Neural cell (in vitro differentiated cells): ENCODE measurements at regions not wholly inside any gene's neighbourhood (a gene's known extent, or its start where the extent isn't known, plus 50 kb on each side); places are given as distances from the start of the nearest gene placed in this dataset.

ENCODE experiments used
- CTCF ChIP-seq: fragments of 450-650 bp; IDR thresholded peaks from 2 replicates; pipeline ENCODE4 v1.5.1; 2014; ENCODE audit warnings: antibody characterized with exemption, mild to moderate bottlenecking, moderate library complexity; ENCODE audit not compliant: poor library complexity, severe bottlenecking
- EP300 ChIP-seq: fragments of 450-650 bp; conservative IDR thresholded peaks from 2 replicates; pipeline ENCODE4 v1.6.1; 2014; ENCODE audit warnings: antibody characterized with exemption, mild to moderate bottlenecking, moderate library complexity; ENCODE audit not compliant: poor library complexity, severe bottlenecking
- EZH2 ChIP-seq: fragments of 200-600, 300-800 bp; shearing (Covaris generic), sonication (generic); IDR thresholded peaks from 2 replicates; pipeline ENCODE4 v1.6.1; 2014; ENCODE audit warnings: antibody characterized with exemption, low read length, borderline replicate concordance, mild to moderate bottlenecking; ENCODE audit not compliant: insufficient read depth, poor library complexity, severe bottlenecking
- MXI1 ChIP-seq: fragments of 450-650 bp; conservative IDR thresholded peaks from 2 replicates; pipeline ENCODE4 v1.6.1; 2014; ENCODE audit warnings: antibody characterized with exemption, mild to moderate bottlenecking; ENCODE audit not compliant: poor library complexity, severe bottlenecking
- POLR2AphosphoS5 ChIP-seq: IDR thresholded peaks from 2 replicates; pipeline ENCODE4 v1.6.1; 2012
- REST ChIP-seq: IDR thresholded peaks from 2 replicates; pipeline ENCODE4 v1.6.1; 2012; ENCODE audit warnings: borderline replicate concordance
- SMC3 ChIP-seq: fragments of 450-650 bp; conservative IDR thresholded peaks from 2 replicates; pipeline ENCODE4 v1.6.1; 2014; ENCODE audit warnings: antibody characterized with exemption, mild to moderate bottlenecking, moderate library complexity; ENCODE audit not compliant: poor library complexity
- TAF1 ChIP-seq: IDR thresholded peaks from 2 replicates; pipeline ENCODE4 v1.6.1; 2012; ENCODE audit warnings: low read depth

- TF ChIP-seq CTCF (no peak), POLR2AphosphoS5 (no peak), REST (no peak), SMC3 (no peak), EP300 (no peak), TAF1 (no peak), MXI1 (no peak), EZH2 (no peak)
These were observed 91.5 kb downstream of the ARF6 start for GRCh38 chr14:49984424-49984823.
